Caco-2 (cell line): ENCODE measurements at regions not wholly inside any gene's neighbourhood (a gene's known extent, or its start where the extent isn't known, plus 50 kb on each side); places are given as distances from the start of the nearest gene placed in this dataset.

Source experiments
- BruUV-seq: library from RNA; stranded (reverse); fragments of 400-500 nt; replicated peaks from 2 replicates; lab custom pipeline; 2021; lab: Mats Ljungman, UMichigan
- CTCF ChIA-PET: fragments of 300-600 bp; sonication (Branson Sonifier 250); formaldehyde crosslinking; loops from one replicate; lab custom pipeline; 2022; ENCODE audit warnings: antibody characterized with exemption; lab: Charles Lee
- POLR2A ChIA-PET: fragments of 300-600 bp; sonication (Branson Sonifier 250); formaldehyde crosslinking; loops from one replicate; lab custom pipeline; 2022; ENCODE audit warnings: antibody characterized with exemption; lab: Charles Lee
- DNase-seq, 2 experiments: peaks; one replicate each; pipeline versions ENCODE4 v3.0.0 to v3.0.0-alpha.2; 2020 to 2022
- H3K27me3 ChIP-seq: replicated peaks from 2 replicates; pipeline ENCODE4 v1.6.0; 2011; ENCODE audit warnings: low read length; ENCODE audit not compliant: control insufficient read depth, insufficient read depth
- H3K36me3 ChIP-seq: 2 replicates; pipeline ENCODE4 v1.5.1; 2011; ENCODE audit warnings: low read length; ENCODE audit not compliant: control insufficient read depth, insufficient read depth
- H3K4me1 ChIP-seq: fragments of 250-450 bp; sonication (Bioruptor Pico); 2 replicates; pipeline ENCODE4 v1.5.1; 2020; ENCODE audit warnings: mild to moderate bottlenecking
- H3K4me3 ChIP-seq: 2 replicates; pipeline ENCODE4 v1.5.1; 2011; ENCODE audit warnings: low read depth, mild to moderate bottlenecking, control low read depth, low read length
- H3K9me3 ChIP-seq: fragments of 250-450 bp; sonication (Bioruptor Pico); 2 replicates; pipeline ENCODE4 v1.5.1; 2020; ENCODE audit warnings: mild to moderate bottlenecking, moderate library complexity
- H3K27ac Mint-ChIP-seq: one replicate; pipeline ENCODE4 v1.8.0; 2022; ENCODE audit warnings: mixed read lengths; ENCODE audit not compliant: unreplicated experiment
- H3K27me3 Mint-ChIP-seq: one replicate; pipeline ENCODE4 v1.8.0; 2022; ENCODE audit warnings: mixed read lengths; ENCODE audit not compliant: insufficient read depth, unreplicated experiment
- H3K36me3 Mint-ChIP-seq: one replicate; pipeline ENCODE4 v1.8.0; 2022; ENCODE audit warnings: mild to moderate bottlenecking, mixed read lengths; ENCODE audit not compliant: insufficient read depth, unreplicated experiment
- H3K4me1 Mint-ChIP-seq: one replicate; pipeline ENCODE4 v1.8.0; 2022; ENCODE audit warnings: low read depth, mixed read lengths; ENCODE audit not compliant: unreplicated experiment
- H3K4me3 Mint-ChIP-seq: one replicate; pipeline ENCODE4 v1.8.0; 2022; ENCODE audit warnings: mild to moderate bottlenecking, moderate library complexity, mixed read lengths; ENCODE audit not compliant: unreplicated experiment
- H3K9me3 Mint-ChIP-seq: one replicate; pipeline ENCODE4 v1.8.0; 2022; ENCODE audit warnings: mixed read lengths; ENCODE audit not compliant: unreplicated experiment
- CTCF ChIP-seq, 2 experiments: fragments of 200-600 bp in 1 of 2; IDR thresholded peaks; 1 replicate in 1 of 2; 2 replicates in 1 of 2; pipeline versions ENCODE4 v1.5.1 to v1.8.0; 2011 to 2022; ENCODE audit warnings: antibody characterized with exemption in 1 of 2, control low read depth in 1 of 2, inconsistent platforms in 1 of 2, low read depth in 1 of 2, low read length in 1 of 2, mild to moderate bottlenecking in 1 of 2, moderate library complexity in 1 of 2; ENCODE audit not compliant: insufficient read depth in 1 of 2, severe bottlenecking in 1 of 2, unreplicated experiment in 1 of 2
- intact Hi-C: fragments of 100-400 bp; cut with micrococcal nuclease; formaldehyde crosslinking; loops from one replicate; pipeline ENCODE4 v1.10.0; 2022; ENCODE audit not compliant: unreplicated experiment

DNA sequence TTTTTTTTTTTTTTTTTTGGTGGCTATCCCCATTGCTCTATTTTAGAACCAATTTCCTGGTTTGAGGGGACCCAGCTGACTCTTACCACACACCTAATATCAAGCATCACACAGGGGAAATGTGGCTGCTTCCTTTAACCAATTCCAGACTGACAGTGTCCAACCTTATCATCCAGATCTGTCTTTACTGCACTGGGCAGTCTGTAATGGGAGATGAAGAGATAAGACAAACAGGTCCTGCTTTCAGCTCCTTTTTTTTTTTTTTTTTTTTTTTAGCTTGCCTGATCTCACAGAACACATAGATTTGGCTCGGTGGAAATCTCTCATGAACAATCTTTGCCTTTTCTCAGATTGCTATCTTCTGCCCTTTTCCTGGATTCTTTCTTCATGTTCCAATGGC lies 198.8 kb upstream of the TYRP1 start:
- Histone ChIP-seq H3K36me3 (no peaks in the 10 kb centered on the region), H3K4me1 (no peaks in the 10 kb centered on the region), H3K4me3 (no peak overlapping the region), H3K27me3 (no peaks in the 10 kb centered on the region), H3K9me3 (no peaks in the 10 kb centered on the region)
- no peak for TF ChIP-seq CTCF (IDR thresholded peaks at IDR 0.05; ENCODE audit: insufficient read depth in 1 of 2, low read depth in 1 of 2, low read length in 1 of 2, severe bottlenecking in 1 of 2, unreplicated experiment in 1 of 2)
- H3K9me3 Mint-ChIP-seq, result no peaks in the 10 kb centered on the region
- H3K36me3 Mint-ChIP-seq, result no peaks in the 10 kb centered on the region
- no peaks in the 10 kb centered on the region for H3K27me3 Mint-ChIP-seq
- no peak overlapping the region for H3K4me3 Mint-ChIP-seq
- DNase-seq, result no peak
- H3K27ac Mint-ChIP-seq, result no peak overlapping the region
- intact Hi-C loops, result no loop called here
- no TSS peak for BruUV-seq
- H3K4me1 Mint-ChIP-seq, result no peaks in the 10 kb centered on the region
- ChIA-PET POLR2A (no interaction called here), CTCF (no interaction called here)

DNA sequence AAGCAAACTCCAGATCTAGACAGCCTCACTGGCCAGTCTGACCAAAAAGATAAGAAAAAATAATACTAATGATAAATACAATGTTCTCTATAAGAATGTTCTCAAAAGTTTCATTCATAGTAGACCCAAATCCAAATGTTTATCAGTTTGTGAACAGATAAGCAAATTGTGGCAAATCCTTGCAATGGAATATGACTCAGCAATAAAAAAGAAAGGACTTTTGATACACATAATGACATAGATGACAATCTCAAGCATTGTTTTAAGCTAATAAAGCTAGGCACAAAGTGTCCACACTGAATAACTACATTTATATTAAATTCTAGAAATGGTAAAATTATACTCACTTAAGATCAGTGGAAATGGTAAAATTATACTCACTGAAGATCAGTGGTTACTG lies 195.4 kb upstream of the TYRP1 start:
- intact Hi-C loops, result no loop called here
- Mint-ChIP-seq H3K9me3 (no peaks in the 10 kb centered on the region), H3K27ac (no peak overlapping the region), H3K4me3 (no peak overlapping the region), H3K36me3 (no peaks in the 10 kb centered on the region), H3K27me3 (peaks cover 4% of the 10 kb centered on the region), H3K4me1 (no peaks in the 10 kb centered on the region)
- Histone ChIP-seq H3K4me3 (no peak overlapping the region), H3K4me1 (no peaks in the 10 kb centered on the region), H3K9me3 (no peaks in the 10 kb centered on the region), H3K36me3 (no peaks in the 10 kb centered on the region), H3K27me3 (no peaks in the 10 kb centered on the region)
- no peak for TF ChIP-seq CTCF (IDR thresholded peaks at IDR 0.05; ENCODE audit: insufficient read depth in 1 of 2, low read depth in 1 of 2, low read length in 1 of 2, severe bottlenecking in 1 of 2, unreplicated experiment in 1 of 2)
- DNase-seq, result no peak
- BruUV-seq, result no TSS peak
- ChIA-PET CTCF (no interaction called here), POLR2A (no interaction called here)

GRCh38 chr9:12502520-12502919 lies 190.7 kb upstream of the TYRP1 start:
- Mint-ChIP-seq H3K4me3 (no peak overlapping the region), H3K27me3 (peaks cover 4% of the 10 kb centered on the region), H3K36me3 (no peaks in the 10 kb centered on the region), H3K9me3 (no peaks in the 10 kb centered on the region), H3K27ac (no peak overlapping the region), H3K4me1 (no peaks in the 10 kb centered on the region)
- no peak for TF ChIP-seq CTCF (IDR thresholded peaks at IDR 0.05; ENCODE audit: insufficient read depth in 1 of 2, low read depth in 1 of 2, low read length in 1 of 2, severe bottlenecking in 1 of 2, unreplicated experiment in 1 of 2)
- Histone ChIP-seq H3K4me1 (no peaks in the 10 kb centered on the region), H3K9me3 (no peaks in the 10 kb centered on the region), H3K4me3 (no peak overlapping the region), H3K36me3 (no peaks in the 10 kb centered on the region), H3K27me3 (no peaks in the 10 kb centered on the region)
- no TSS peak for BruUV-seq
- ChIA-PET CTCF (no interaction called here), POLR2A (no interaction called here)
- no peak for DNase-seq
- intact Hi-C loops, result no loop called here
